NCI-H82 (cell line): ENCODE measurements at regions not wholly inside any gene's neighbourhood (a gene's known extent, or its start where the extent isn't known, plus 50 kb on each side); places are given as distances from the start of the nearest gene placed in this dataset.
"Not testable (repeated sequence)": the region's sequence is repeated elsewhere in the genome, so short reads cannot be mapped to it uniquely, and the experiment has no call there.

ENCODE experiments used
- DNase-seq: peaks from one replicate; lab custom pipeline; 2025; lab: John Stamatoyannopoulos, UW

- DNase-seq: no peak
These were observed 304.4 kb upstream of the SLC39A10 start for GRCh38 chr2:195352581-195352980.

GRCh38 chr2:195343942-195344530, 313.0 kb upstream of the SLC39A10 start:
- no peak for DNase-seq

DNA sequence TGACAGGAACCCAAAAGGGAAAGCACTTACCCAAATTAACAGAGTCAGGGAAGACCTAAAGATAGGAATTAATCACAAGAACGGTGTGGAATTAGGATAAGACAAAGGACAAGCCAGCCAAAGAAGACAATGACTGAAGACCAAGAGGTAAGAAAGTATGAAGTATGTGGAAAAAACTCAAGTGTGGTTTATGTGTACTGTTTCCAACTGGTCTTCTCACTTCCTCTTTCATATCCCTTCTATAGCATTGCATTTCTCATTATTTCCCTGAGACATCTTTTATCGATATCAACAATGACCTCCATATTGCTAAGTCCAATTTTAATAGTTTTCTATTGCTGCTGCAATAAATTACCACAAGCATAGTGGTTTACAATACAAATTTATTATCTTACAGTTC, 313.5 kb upstream of the SLC39A10 start:
- DNase-seq: no peak

DNA sequence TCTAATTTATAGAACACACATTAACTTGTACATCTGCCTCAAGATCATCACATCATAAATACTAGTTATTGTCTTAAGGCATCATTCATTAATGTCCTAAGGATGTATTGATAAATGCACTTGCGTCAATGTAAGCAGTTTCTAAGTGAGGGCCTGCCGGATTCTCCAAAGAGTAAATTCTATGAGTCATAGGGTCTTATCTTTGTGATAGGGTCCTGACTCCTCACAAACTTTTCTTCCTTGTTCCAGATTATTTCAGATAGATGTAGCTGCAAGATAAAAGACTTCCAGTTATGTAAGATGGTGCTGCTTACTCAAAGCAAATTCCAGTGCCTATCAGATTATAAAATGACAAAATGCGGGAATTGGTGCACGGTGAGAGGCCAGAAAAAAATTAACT, 315.0 kb upstream of the SLC39A10 start:
- no peak for DNase-seq

DNA sequence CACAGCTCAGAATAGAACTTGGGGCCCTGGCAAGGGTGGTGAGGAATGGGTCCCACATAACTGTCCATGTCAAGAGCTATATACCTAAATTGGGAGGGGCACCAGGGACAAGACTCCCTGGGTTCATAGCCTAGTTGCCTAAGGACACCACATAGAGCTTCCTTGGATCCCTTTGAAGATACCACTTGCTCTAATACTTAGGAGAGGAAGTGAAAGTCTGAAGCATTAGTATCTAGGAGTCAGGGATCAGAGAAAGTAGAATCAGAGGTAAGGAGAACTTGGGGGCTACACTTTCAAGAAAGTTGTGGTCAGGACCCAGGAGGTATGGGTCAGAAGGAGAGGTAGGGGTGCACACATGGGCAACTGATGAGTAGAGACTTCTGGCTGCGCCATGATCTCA, 318.2 kb upstream of the SLC39A10 start:
- DNase-seq: no peak

DNA sequence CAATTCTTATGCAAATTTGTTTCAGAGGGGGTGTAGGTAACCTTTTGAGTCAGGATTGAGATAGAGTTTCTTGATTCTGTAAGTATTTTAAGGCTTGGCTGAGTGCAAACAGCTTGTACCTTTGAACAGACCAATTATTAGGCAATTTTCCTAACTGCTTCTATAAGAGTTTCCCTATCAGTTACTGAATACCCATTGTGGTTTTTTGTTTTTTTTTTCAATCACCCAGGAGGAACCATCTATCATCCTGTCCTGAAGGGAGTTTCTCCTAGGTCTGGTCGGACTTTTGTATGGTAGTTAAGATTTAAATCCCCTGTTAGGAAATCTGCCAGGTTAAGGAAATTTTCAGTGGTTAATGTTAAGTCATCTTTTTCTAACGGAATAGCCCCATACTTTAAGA, 319.4 kb upstream of the SLC39A10 start:
- no peak for DNase-seq

GRCh38 chr2:195333869-195334268, 323.2 kb upstream of the SLC39A10 start:
- DNase-seq: no peak

DNA sequence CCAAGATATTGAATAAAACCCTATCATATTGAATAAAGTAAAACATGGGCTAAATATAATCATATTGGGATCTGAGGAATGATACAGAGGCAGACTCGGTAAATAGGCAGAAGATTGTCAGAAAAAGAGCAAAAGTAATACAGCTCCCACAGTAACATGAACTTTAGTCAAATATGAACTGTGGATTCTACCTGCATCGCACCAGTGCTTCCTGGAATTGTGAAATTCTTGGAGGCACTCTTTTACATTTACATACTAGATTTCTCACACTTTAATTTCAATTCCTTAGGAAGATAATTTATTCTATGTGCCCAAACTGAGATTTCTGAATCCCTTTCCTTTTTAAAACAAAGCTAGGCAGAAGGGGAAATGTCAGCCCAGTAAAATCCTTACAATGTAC, 325.1 kb upstream of the SLC39A10 start:
- no peak for DNase-seq

DNA sequence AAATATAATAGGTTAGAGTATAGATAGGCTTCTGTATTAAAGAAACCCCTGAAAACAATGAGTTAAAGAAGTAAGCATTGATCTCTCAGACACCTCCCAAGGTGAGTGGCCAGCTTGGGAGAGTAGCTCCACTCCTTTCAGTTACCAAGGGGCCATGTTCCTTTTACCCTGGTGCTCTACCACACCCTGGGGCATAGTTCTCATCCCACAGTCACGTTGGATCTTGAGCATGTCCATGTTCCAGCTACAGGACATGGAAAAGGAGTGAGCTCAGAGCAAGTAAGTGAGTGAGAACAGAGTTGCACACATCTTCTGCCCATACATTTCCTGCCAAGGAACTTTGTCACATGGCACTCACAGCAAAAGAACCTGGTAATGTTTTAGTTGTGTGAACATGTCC, 325.9 kb upstream of the SLC39A10 start:
- no peak for DNase-seq

GRCh38 chr2:195330513-195330956, 326.5 kb upstream of the SLC39A10 start:
- DNase-seq: no peak

- not testable (repeated sequence) for DNase-seq
These were observed 327.2 kb upstream of the SLC39A10 start for GRCh38 chr2:195329784-195330183.

DNA sequence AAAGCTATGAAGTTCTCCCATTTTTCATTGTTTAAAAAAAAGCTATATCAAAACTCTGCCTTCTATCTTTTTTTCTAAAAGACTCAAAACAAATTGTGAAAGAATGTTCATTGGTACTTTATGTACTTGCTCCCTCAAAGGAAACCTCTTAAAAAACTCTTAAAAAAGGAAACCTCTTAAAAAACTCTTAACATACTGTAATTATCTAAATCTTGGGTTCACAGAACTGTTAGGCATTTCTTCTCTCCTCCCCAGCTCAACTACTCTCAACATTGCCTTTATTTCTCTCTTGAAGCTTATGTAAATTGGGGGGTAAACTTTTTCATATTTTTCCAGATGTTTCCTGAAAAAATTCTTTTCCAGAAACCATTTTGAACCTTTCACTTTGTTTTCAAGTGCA, 330.5 kb upstream of the SLC39A10 start:
- no peak for DNase-seq

DNA sequence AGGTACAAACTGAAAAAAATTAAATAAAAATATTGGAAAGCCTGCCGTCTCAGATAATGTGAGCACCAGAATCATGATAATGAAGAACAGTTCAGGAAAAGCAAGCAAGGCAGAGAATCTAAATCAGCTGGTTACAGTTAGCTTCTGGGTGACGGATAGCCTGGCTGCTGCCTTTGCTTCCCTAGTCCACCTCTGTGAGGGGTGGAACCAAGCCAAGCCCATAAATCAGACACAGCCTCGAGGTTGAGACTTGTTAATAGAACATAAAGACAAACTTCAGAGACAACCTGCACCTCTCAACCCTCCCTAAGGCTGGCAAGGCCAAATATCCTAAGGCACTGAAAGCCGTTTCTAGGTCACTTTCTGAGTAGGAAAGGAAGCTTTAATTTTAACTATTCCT, 334.7 kb upstream of the SLC39A10 start:
- no peak for DNase-seq

- no peak for DNase-seq
These were observed 336.5 kb upstream of the SLC39A10 start for GRCh38 chr2:195320413-195320973.

- no peak for DNase-seq
These were observed 337.2 kb upstream of the SLC39A10 start for GRCh38 chr2:195319548-195320412.

DNA sequence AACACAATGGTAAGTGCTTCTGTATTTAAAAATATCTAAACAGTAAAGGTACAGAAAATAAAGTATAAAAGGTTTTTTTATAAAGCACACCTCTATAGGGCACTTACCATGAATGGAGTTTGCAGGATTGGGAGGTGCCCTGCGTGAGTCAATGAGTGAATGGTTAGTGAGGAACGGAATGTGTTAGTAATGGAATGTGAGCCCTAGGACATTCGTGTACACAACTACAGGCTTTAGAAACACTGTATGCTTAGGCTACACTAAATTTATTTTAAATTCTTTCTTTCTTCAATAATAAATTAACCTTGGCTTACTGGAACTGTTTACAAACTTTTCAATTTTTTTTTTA, 337.9 kb upstream of the SLC39A10 start:
- no peak for DNase-seq

DNA sequence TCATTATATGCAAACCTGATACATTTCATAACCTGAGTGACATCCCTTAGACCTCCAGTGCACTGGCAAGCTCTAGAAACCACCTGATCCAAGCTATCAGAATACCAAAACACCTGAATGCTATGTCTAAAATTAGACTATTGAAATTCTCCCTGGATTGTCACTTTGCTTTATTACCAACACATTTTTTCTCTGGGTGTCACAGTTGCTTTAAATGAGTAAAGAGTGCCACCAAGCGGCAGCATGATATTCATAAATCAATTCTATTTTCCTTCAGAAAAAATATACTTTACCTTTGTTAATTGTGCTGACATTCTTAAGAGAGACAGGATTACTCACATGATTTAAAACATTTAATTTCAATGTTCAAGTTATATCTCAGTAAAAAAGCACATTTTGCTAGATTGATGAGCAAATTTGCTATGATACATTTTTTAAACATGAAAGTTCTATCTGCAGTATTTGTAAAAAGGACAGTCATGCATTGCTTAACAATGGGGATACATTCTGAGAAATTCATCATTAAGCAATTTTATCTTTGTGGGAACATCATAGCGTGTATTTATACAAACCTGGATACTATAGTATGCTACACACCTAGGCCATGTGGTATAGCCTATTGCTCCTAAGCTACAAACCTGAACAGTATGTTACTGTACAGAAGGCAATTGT, 338.4 kb upstream of the SLC39A10 start:
- DNase-seq: peak; percentile 69

DNA sequence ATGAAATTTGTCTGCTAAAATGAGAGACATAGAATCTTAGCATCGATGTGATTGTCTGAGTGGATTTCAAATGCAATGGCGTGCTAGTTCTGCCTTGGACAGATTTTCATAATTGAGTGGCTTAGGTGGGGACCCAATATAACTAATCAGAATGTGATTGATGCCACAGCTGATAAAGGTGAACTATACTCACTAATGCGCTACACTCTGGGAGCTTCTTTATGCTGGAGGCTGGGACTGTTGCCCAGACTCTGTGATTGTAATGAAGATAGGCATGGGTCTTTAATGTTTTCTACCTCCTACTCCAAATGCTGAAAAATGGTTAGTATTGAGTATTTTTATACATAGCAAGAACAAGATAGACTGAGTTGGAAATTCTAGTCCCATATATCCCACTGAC, 339.5 kb upstream of the SLC39A10 start:
- no peak for DNase-seq

DNA sequence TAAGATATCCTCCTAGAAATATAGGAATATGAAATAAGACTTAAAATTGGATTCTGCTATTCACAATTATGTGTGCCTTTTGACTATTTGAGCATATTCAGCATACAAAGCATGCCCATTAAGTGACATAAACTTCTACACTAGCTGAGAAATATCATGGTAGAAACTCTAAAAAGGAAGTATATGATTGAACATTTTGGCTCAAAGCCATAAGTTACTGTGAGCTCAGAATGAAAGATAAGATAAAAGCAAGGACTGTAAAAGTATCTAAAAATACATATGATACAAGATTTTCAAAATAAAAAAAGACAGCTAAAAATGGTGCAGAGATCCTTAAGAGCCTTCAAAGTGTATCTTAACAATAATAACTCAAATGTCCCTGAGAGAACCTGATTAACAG, 340.5 kb upstream of the SLC39A10 start:
- no peak for DNase-seq

DNA sequence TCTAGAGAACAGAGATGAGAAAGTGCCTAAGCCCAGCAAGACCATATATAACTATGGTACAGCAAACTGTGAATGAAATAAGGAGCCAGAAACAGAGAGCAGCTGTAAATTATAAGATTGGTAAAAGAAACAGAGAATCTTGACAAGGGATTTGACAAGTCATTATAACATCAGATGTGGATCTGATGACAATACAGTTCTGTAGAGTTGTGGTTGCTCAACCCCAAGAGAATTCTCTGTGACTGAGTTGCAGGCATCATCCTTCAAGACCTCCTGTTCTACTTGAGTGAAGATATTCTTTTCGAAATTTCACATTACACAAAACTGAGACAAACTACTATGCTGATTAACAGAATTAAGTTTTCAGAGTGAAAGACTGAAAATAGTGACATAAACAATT, 343.1 kb upstream of the SLC39A10 start:
- no peak for DNase-seq

DNA sequence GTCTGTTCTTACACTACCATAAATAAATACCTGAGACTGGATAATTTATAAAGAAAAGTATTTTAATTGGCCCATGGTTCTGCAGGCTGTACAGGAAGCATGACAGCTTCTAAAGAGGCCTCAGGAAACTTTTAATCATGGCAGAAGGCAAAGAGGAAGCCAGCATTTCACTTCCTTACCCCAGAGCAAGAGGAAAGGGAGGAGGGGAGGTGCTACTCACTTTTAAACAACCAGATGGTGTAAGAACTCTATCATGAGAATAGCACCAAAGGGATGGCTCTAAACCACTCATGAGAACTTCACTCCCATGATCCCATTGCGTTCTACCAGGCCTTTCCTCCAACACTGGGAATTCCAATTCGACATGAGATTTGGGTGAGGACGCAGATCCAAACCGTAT, 344.4 kb upstream of the SLC39A10 start:
- DNase-seq: peak; percentile 23

DNA sequence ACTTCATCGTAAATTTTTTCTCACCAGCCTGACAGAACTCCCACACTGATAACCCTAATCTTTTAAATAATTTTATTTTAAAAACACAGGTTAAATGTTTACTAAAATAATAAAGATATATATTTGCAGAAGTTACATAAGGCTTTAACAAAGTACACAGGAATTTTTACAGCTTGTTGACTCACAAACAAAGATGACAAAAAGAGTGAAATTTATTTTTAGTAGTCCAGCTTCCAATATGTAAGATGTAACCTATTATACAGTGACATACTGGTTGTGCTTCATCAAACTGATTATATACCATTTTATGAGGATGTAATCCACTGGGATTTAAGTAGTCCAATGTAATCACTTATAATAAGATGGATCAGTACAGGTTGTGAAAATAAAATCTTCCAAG, 348.9 kb upstream of the SLC39A10 start:
- DNase-seq: peak; percentile 5

- no peak for DNase-seq
These were observed 349.3 kb upstream of the SLC39A10 start for GRCh38 chr2:195307751-195308150.
